ENCODE measurements at regions not wholly inside any gene's neighbourhood (a gene's known extent, or its start where the extent isn't known, plus 50 kb on each side); places are given as distances from the start of the nearest gene placed in this dataset.
"Not testable (repeated sequence)": the region's sequence is repeated elsewhere in the genome, so short reads cannot be mapped to it uniquely, and the experiment has no call there.

GRCh38 chr16:10277597-10277996, 95.4 kb upstream of the GRIN2A start:
- no peak overlapping the region for H3K27ac ChIP-seq
- H3K36me3 ChIP-seq, result no peaks in the 10 kb centered on the region
- no peaks in the 10 kb centered on the region for H3K27me3 ChIP-seq
- no peaks in the 10 kb centered on the region for H3K4me1 ChIP-seq
- H3K4me3 ChIP-seq, result no peak overlapping the region
- DNase-seq, result no peak
- intact Hi-C loops (cut with DNase I), result no loop called here
- peaks cover 0 to 5% (median 0%) of the 10 kb centered on the region in 4 donors for H3K9me3 ChIP-seq
- TF ChIP-seq POLR2A (IDR thresholded peaks at IDR 0.05) (no peak), POLR2AphosphoS5 (IDR thresholded peaks at IDR 0.05) (no peak), EP300 (IDR thresholded peaks at IDR 0.05) (no peak)
- TF ChIP-seq, protein P1, sequence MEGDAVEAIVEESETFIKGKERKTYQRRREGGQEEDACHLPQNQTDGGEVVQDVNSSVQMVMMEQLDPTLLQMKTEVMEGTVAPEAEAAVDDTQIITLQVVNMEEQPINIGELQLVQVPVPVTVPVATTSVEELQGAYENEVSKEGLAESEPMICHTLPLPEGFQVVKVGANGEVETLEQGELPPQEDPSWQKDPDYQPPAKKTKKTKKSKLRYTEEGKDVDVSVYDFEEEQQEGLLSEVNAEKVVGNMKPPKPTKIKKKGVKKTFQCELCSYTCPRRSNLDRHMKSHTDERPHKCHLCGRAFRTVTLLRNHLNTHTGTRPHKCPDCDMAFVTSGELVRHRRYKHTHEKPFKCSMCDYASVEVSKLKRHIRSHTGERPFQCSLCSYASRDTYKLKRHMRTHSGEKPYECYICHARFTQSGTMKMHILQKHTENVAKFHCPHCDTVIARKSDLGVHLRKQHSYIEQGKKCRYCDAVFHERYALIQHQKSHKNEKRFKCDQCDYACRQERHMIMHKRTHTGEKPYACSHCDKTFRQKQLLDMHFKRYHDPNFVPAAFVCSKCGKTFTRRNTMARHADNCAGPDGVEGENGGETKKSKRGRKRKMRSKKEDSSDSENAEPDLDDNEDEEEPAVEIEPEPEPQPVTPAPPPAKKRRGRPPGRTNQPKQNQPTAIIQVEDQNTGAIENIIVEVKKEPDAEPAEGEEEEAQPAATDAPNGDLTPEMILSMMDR (IDR thresholded peaks at IDR 0.05), result no peak
- WGBS, 2 donors, result 83 to 85% methylated on average over 18 of the region's 18 CpGs

GRCh38 chr16:10280262-10281170, 98.3 kb upstream of the GRIN2A start:
- H3K27ac ChIP-seq, result no peak overlapping the region
- no peak for DNase-seq
- TF ChIP-seq POLR2A (IDR thresholded peaks at IDR 0.05), result no peak
- TF ChIP-seq, protein P1 (IDR thresholded peaks at IDR 0.05), result no peak
- TF ChIP-seq POLR2AphosphoS5 (IDR thresholded peaks at IDR 0.05), result no peak
- no peak for TF ChIP-seq EP300 (IDR thresholded peaks at IDR 0.05)
- H3K27me3 ChIP-seq, result no peaks in the 10 kb centered on the region
- H3K4me1 ChIP-seq, result no peaks in the 10 kb centered on the region
- WGBS, 2 donors, result 70 to 71% methylated on average over 11 of the region's 11 CpGs
- peaks cover 0 to 5% (median 0%) of the 10 kb centered on the region in 4 donors for H3K9me3 ChIP-seq
- H3K4me3 ChIP-seq, result no peak overlapping the region
- intact Hi-C loops (cut with DNase I), result no loop called here
- H3K36me3 ChIP-seq, result no peaks in the 10 kb centered on the region

GRCh38 chr16:10282367-10282766, 100.1 kb upstream of the GRIN2A start:
- no peaks in the 10 kb centered on the region for H3K27me3 ChIP-seq
- TF ChIP-seq EP300 (IDR thresholded peaks at IDR 0.05) (no peak), POLR2A (IDR thresholded peaks at IDR 0.05) (no peak), POLR2AphosphoS5 (IDR thresholded peaks at IDR 0.05) (no peak)
- TF ChIP-seq, protein P1 (IDR thresholded peaks at IDR 0.05), result no peak
- no peak for DNase-seq
- no peaks in the 10 kb centered on the region for H3K4me1 ChIP-seq
- H3K36me3 ChIP-seq, result no peaks in the 10 kb centered on the region
- 77 to 79% methylated on average over 3 of the region's 3 CpGs for WGBS, 2 donors
- intact Hi-C loops (cut with DNase I), result no loop called here
- H3K4me3 ChIP-seq, result no peak overlapping the region
- H3K27ac ChIP-seq, result no peak overlapping the region
- H3K9me3 ChIP-seq, result peaks cover 0 to 5% (median 0%) of the 10 kb centered on the region in 4 donors

- 35 to 62% methylated on average over 8 of the region's 8 CpGs for WGBS, 2 donors
- H3K9me3 ChIP-seq; DNase-seq; H3K27ac ChIP-seq; H3K4me3 ChIP-seq; H3K36me3 ChIP-seq; H3K4me1 ChIP-seq; H3K27me3 ChIP-seq; intact Hi-C loops (cut with DNase I): not testable (repeated sequence)
Observed at GRCh38 chr16:10283246-10283645, 101.0 kb upstream of the GRIN2A start.

DNA sequence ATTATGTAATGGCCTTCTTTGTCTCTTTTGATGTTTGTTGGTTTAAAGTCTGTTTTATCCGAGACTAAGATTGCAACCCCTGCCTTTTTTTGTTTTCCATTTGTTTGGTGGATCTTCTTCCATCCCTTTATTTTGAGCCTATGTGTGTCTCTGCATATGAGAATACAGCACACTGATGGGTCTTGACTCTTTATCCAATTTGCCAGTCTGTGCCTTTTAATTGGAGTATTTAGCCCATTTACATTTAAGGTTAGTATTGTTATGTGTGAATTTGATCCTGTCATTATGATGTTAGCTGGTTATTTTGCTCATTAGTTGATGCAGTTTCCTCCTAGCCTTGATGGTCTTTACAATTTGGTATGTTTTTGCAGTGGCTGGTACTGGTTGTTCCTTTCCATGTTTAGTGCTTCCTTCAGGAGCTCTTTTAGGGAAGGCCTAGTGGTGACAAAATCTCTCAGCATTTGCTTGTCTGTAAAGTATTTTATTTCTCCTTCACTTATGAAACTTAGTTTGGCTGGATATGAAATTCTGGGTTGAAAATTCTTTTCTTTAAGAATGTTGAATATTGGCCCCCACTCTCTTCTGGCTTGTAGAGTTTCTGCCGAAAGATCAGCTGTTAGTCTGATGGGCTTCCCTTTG, 95.3 kb upstream of the ATF7IP2 start:
- H3K36me3 ChIP-seq; H3K4me3 ChIP-seq; DNase-seq; H3K9me3 ChIP-seq; H3K4me1 ChIP-seq; H3K27me3 ChIP-seq; intact Hi-C loops (cut with DNase I); H3K27ac ChIP-seq: not testable (repeated sequence)
- WGBS, 2 donors, result 73 to 94% methylated on average over 1 of the region's 2 CpGs

DNA sequence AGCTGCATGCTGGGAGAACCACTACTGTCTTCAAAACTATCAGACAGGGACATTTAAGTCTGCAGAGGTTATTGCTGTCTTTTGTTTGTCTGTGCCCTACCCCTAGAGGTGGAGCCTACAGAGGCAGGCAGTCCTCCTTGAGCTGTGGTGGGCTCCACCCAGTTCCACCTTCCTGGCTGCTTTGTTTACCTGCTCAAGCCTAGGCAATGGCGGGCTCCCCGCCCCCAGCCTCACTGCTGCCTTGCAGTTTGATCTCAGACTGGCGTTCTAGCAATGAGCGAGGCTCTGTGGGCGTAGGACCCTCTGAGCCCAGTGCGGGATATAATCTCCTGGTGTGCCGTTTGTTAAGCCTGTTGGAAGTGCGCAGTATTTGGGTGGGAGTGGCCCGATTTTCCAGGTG, 93.7 kb upstream of the ATF7IP2 start:
- H3K9me3 ChIP-seq; H3K27me3 ChIP-seq; H3K4me3 ChIP-seq; H3K4me1 ChIP-seq; intact Hi-C loops (cut with DNase I); DNase-seq; H3K27ac ChIP-seq; H3K36me3 ChIP-seq: not testable (repeated sequence)
- WGBS, 2 donors, result 83 to 85% methylated on average over 9 of the region's 9 CpGs

DNA sequence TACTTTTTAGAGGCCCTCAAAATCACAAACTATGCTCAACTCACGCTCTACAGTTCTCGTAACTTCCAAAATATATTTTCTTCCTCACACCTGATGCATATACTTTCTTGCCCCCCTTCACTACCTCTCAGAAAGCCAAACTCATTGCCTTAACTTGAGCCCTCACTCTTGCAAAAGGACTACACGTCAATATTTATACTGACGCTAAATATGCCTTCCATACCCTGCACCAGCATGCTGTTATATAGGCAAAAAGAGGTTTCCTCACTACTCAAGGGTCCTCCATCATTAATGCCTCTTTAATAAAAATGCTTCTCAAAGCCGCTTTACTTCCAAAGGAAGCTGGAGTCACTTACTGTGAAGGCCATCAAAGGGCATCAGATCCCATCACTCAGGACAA, 92.9 kb upstream of the ATF7IP2 start:
- H3K9me3 ChIP-seq; H3K4me1 ChIP-seq; H3K4me3 ChIP-seq; intact Hi-C loops (cut with DNase I); H3K36me3 ChIP-seq; H3K27me3 ChIP-seq; H3K27ac ChIP-seq; DNase-seq: not testable (repeated sequence)
- WGBS, 2 donors, result 76 to 79% methylated on average over 5 of the region's 5 CpGs

GRCh38 chr16:10294153-10294552, 91.7 kb upstream of the ATF7IP2 start:
- H3K4me1 ChIP-seq; H3K27ac ChIP-seq; intact Hi-C loops (cut with DNase I); H3K4me3 ChIP-seq; H3K27me3 ChIP-seq; DNase-seq; H3K9me3 ChIP-seq; H3K36me3 ChIP-seq: not testable (repeated sequence)
- 63 to 80% methylated on average over 3 of the region's 3 CpGs for WGBS, 2 donors
